ENCODE measurements at regions not wholly inside any gene's neighbourhood (a gene's known extent, or its start where the extent isn't known, plus 50 kb on each side); places are given as distances from the start of the nearest gene placed in this dataset.

DNA sequence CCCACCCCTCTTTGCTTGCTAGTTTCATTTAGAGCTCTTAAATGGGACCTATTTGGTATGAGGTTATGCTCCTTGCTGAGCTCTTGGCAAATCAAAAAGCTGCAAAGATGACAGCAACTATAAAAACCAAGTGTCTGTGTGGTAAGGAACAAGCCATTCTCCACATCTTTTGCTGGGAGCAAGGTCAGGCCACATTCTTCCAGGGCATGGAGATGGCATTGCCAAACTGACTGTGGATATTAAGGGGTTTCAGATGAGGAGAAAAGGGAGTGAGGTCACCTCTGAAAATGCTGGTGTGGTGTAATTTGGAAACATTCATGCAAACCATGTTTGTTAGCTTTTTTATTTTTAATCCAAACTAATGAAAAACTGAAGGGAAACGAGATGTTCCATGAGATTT, 218.8 kb upstream of the IL12B start:
- in situ Hi-C loops (cut with MboI; ENCODE audit: low sequenced_read_pairs, unreplicated experiment), result no loop called here
- no peak for DNase-seq (ENCODE audit: low spot score)
- TF ChIP-seq CTCF (IDR thresholded peaks at IDR 0.05; ENCODE audit: borderline replicate concordance, control extremely low read depth, extremely low read depth, insufficient read depth, missing control alignments), result no peak

- in situ Hi-C loops (cut with MboI; ENCODE audit: low sequenced_read_pairs, unreplicated experiment), result no loop called here
- no peak for DNase-seq (ENCODE audit: low spot score)
- no peak for TF ChIP-seq CTCF (IDR thresholded peaks at IDR 0.05; ENCODE audit: borderline replicate concordance, control extremely low read depth, extremely low read depth, insufficient read depth, missing control alignments)
Measured at GRCh38 chr5:159550951-159551350, 220.7 kb upstream of the IL12B start.

GRCh38 chr5:159552751-159553150, 222.5 kb upstream of the IL12B start:
- no peak for DNase-seq (ENCODE audit: low spot score)
- no peak for TF ChIP-seq CTCF (IDR thresholded peaks at IDR 0.05; ENCODE audit: borderline replicate concordance, control extremely low read depth, extremely low read depth, insufficient read depth, missing control alignments)
- in situ Hi-C loops (cut with MboI; ENCODE audit: low sequenced_read_pairs, unreplicated experiment), result no loop called here

DNA sequence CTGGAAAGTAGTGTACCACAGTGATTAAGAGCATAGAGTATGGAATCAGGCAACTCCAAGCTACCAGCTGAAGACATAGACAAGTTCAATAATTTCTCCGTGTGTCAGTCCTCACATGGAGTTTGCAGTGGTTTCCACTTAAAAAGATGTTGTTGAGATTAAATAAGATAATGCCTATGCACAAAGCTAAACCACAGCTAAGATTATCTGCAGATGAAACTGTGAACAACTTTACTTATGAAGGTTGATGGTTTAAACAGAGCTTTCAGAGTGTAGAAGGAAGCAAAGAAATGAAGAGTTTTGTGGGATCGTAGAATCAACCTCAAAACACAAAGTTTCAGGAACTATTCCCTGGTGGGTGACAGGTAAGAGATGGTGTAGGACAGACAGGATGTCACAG, 223.5 kb upstream of the IL12B start:
- no peak for TF ChIP-seq CTCF (IDR thresholded peaks at IDR 0.05; ENCODE audit: borderline replicate concordance, control extremely low read depth, extremely low read depth, insufficient read depth, missing control alignments)
- in situ Hi-C loops (cut with MboI; ENCODE audit: low sequenced_read_pairs, unreplicated experiment), result no loop called here

DNA sequence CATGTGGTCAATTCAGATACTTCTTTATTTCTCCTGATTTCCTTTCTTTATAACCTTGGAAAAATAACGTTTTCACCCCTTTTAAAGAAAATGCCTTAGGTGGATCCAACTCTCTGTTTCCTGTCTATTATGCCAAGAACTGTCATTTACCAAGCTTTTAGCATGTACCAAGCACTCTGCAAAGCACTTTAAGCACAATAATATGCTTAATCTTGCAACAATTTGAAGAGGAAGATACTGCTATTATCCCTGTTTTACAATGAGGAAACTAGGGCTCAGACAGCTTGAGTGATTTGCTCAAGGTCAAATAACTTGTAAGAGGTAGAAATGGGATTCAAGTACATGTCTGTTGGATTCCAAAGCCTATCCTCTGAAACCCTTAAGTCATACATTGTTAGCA, 224.8 kb upstream of the IL12B start:
- in situ Hi-C loops (cut with MboI; ENCODE audit: low sequenced_read_pairs, unreplicated experiment), result no loop called here
- TF ChIP-seq CTCF (IDR thresholded peaks at IDR 0.05; ENCODE audit: borderline replicate concordance, control extremely low read depth, extremely low read depth, insufficient read depth, missing control alignments), result no peak
- no peak for DNase-seq (ENCODE audit: low spot score)

More for the DNA sequence above, 223.5 kb upstream of the IL12B start:
- no peak for DNase-seq (ENCODE audit: low spot score)

DNA sequence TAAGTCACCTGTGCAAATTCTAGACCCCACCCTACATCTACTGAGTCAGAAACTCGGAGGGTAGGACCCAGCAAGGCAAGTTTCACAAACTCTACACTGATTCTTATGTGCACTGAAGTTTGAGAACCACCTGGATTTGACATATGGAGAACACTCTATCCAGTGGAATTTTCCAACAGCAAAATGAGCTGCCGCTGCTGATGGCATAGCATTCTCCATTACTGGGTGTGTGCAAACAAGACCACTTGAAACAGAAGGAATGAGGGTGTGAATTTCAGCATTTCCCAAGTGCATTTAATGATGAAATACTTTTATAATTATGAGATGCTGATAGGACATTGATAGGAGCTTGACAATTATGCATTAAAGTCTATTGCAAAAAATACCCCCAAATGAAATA, 229.1 kb upstream of the IL12B start:
- TF ChIP-seq CTCF (IDR thresholded peaks at IDR 0.05; ENCODE audit: borderline replicate concordance, control extremely low read depth, extremely low read depth, insufficient read depth, missing control alignments), result no peak
- no peak for DNase-seq (ENCODE audit: low spot score)
- in situ Hi-C loops (cut with MboI; ENCODE audit: low sequenced_read_pairs, unreplicated experiment), result no loop called here

- no peak for DNase-seq (ENCODE audit: low spot score)
- no peak for TF ChIP-seq CTCF (IDR thresholded peaks at IDR 0.05; ENCODE audit: borderline replicate concordance, control extremely low read depth, extremely low read depth, insufficient read depth, missing control alignments)
- in situ Hi-C loops (cut with MboI; ENCODE audit: low sequenced_read_pairs, unreplicated experiment), result no loop called here
Measured at GRCh38 chr5:159560088-159560487, 229.8 kb upstream of the IL12B start.

All from GM13976 (cell line).